ENCODE measurements at regions not wholly inside any gene's neighbourhood (a gene's known extent, or its start where the extent isn't known, plus 50 kb on each side); places are given as distances from the start of the nearest gene placed in this dataset.

- TF ChIP-seq CTCF (IDR thresholded peaks at IDR 0.05; ENCODE audit: low read depth, low read length, missing input control): no peak
- TF ChIP-seq EGR1 (IDR thresholded peaks at IDR 0.05; ENCODE audit: low read depth in 2 of 2): no peak
- TF ChIP-seq RAD21 (IDR thresholded peaks at IDR 0.05): no peak
- TF ChIP-seq YY1 (IDR thresholded peaks at IDR 0.05): no peak
- no peak for TF ChIP-seq REST (IDR thresholded peaks at IDR 0.05)
- no peak for TF ChIP-seq ZBTB33 (IDR thresholded peaks at IDR 0.05)
Observed at GRCh38 chrX:127305013-127305412, 485.5 kb downstream of the PRR32 start.
